H1 (cell line): ENCODE measurements at regions not wholly inside any gene's neighbourhood (a gene's known extent, or its start where the extent isn't known, plus 50 kb on each side); places are given as distances from the start of the nearest gene placed in this dataset.

Source experiments
- BCL11A ChIP-seq, 2 experiments: IDR thresholded peaks; one replicate each; pipeline ENCODE4 v1.6.1; 2011; ENCODE audit warnings: low read depth in 2 of 2, low read length in 2 of 2, mild to moderate bottlenecking in 2 of 2
- CREB1 ChIP-seq: IDR thresholded peaks from 2 replicates; pipeline ENCODE4 v1.6.1; 2012; ENCODE audit warnings: inconsistent platforms
- EZH2 ChIP-seq: fragments of 200-600 bp; sonication (generic); IDR thresholded peaks from 2 replicates; pipeline ENCODE4 v1.7.1; 2012; ENCODE audit warnings: low read depth, mild to moderate bottlenecking, moderate library complexity, low read length, inconsistent platforms; ENCODE audit not compliant: severe bottlenecking
- GABPA ChIP-seq: IDR thresholded peaks from 2 replicates; pipeline ENCODE4 v1.6.1; 2011; ENCODE audit warnings: mild to moderate bottlenecking, low read length, moderate library complexity, borderline replicate concordance; ENCODE audit not compliant: insufficient read depth
- HDAC6 ChIP-seq: IDR thresholded peaks from one replicate; pipeline ENCODE4 v1.7.1; 2012; ENCODE audit warnings: low read depth, mild to moderate bottlenecking, inconsistent platforms, low read length, moderate library complexity
- JUN ChIP-seq: IDR thresholded peaks from 2 replicates; pipeline ENCODE4 v1.6.1; 2011; ENCODE audit warnings: low read depth, mild to moderate bottlenecking, improper control_type of control experiment, low read length
- PHF8 ChIP-seq: fragments of 200-600 bp; sonication (generic); conservative IDR thresholded peaks from 2 replicates; pipeline ENCODE4 v1.7.1; 2012; ENCODE audit warnings: low read depth, mild to moderate bottlenecking, inconsistent platforms, low read length, moderate library complexity
- POLR2A ChIP-seq, 2 experiments: IDR thresholded peaks; 1 replicate in 1 of 2; 2 replicates in 1 of 2; pipeline ENCODE4 v1.6.1; 2011; ENCODE audit warnings: low read depth in 2 of 2, low read length in 2 of 2, mild to moderate bottlenecking in 2 of 2; ENCODE audit errors: control extremely low read depth in 1 of 2
- POLR2AphosphoS5 ChIP-seq: IDR thresholded peaks from 2 replicates; pipeline ENCODE4 v1.6.1; 2011; ENCODE audit warnings: low read depth, low read length
- RBBP5 ChIP-seq: IDR thresholded peaks from 2 replicates; pipeline ENCODE4 v1.7.1; 2012; ENCODE audit warnings: low read depth, mild to moderate bottlenecking, inconsistent platforms, low read length, moderate library complexity, borderline replicate concordance
- RNF2 ChIP-seq: fragments of 200-900, 300-1000 bp; sonication (generic); IDR thresholded peaks from 2 replicates; pipeline ENCODE4 v1.7.1; 2016; ENCODE audit warnings: borderline replicate concordance, low read depth, mild to moderate bottlenecking, antibody characterized with exemption, low read length; ENCODE audit not compliant: poor library complexity, severe bottlenecking; ENCODE audit errors: missing control alignments
- RXRA ChIP-seq: IDR thresholded peaks from 2 replicates; pipeline ENCODE4 v1.6.1; 2011; ENCODE audit warnings: low read depth, mild to moderate bottlenecking, low read length, moderate library complexity; ENCODE audit not compliant: insufficient read depth
- SIN3A ChIP-seq, 2 experiments: IDR thresholded peaks in 1 of 2; conservative IDR thresholded peaks in 1 of 2; 2 replicates each; pipeline ENCODE4 v1.6.1; 2011 to 2012; ENCODE audit warnings: low read length in 2 of 2, improper control_type of control experiment in 1 of 2, low read depth in 1 of 2, mild to moderate bottlenecking in 1 of 2
- SRF ChIP-seq: IDR thresholded peaks from 2 replicates; pipeline ENCODE4 v1.6.1; 2011; ENCODE audit warnings: mild to moderate bottlenecking, low read depth, low read length, moderate library complexity
- TAF7 ChIP-seq: optimal IDR thresholded peaks from 2 replicates; pipeline ENCODE3; 2011; ENCODE audit warnings: low read depth, mild to moderate bottlenecking, inconsistent platforms, low read length, moderate library complexity, borderline replicate concordance
- TBP ChIP-seq: IDR thresholded peaks from 2 replicates; pipeline ENCODE4 v1.6.1; 2011; ENCODE audit warnings: low read depth, low read length, improper control_type of control experiment
- TCF12 ChIP-seq: IDR thresholded peaks from 2 replicates; pipeline ENCODE4 v1.6.1; 2011; ENCODE audit warnings: low read depth, mild to moderate bottlenecking, low read length
- ZNF274 ChIP-seq: IDR thresholded peaks from 2 replicates; pipeline ENCODE4 v1.7.0; 2012; ENCODE audit warnings: low read length, borderline replicate concordance; ENCODE audit errors: extremely low read depth

- TF ChIP-seq ZNF274 = no peak
- no peak for TF ChIP-seq PHF8
- no peak for TF ChIP-seq SIN3A (conservative IDR thresholded peaks at IDR 0.05 in 1 of 2, IDR thresholded peaks at IDR 0.05 in 1 of 2; ENCODE audit: low read depth in 1 of 2, low read length in 2 of 2)
- no peak for TF ChIP-seq POLR2A (IDR thresholded peaks at IDR 0.05; ENCODE audit: control extremely low read depth in 1 of 2, low read depth in 2 of 2, low read length in 2 of 2)
- no peak for TF ChIP-seq CREB1
- no peak for TF ChIP-seq TCF12
- TF ChIP-seq POLR2AphosphoS5 = no peak
- TF ChIP-seq TAF7 = no peak
- no peak for TF ChIP-seq HDAC6
- no peak for TF ChIP-seq SRF
- TF ChIP-seq RBBP5 = no peak
- no peak for TF ChIP-seq JUN
- TF ChIP-seq RXRA = no peak
- no peak for TF ChIP-seq GABPA
- no peak for TF ChIP-seq BCL11A (IDR thresholded peaks at IDR 0.05; ENCODE audit: low read depth in 2 of 2, low read length in 2 of 2)
- no peak for TF ChIP-seq EZH2
- no peak for TF ChIP-seq TBP
- TF ChIP-seq RNF2 = no peak
These were observed 180.3 kb downstream of the HIPK3 start (continued) for GRCh38 chr11:33437529-33437928.
